NCI-H2196 (cell line): ENCODE measurements at regions not wholly inside any gene's neighbourhood (a gene's known extent, or its start where the extent isn't known, plus 50 kb on each side); places are given as distances from the start of the nearest gene placed in this dataset.
"Not testable (repeated sequence)": the region's sequence is repeated elsewhere in the genome, so short reads cannot be mapped to it uniquely, and the experiment has no call there.

ENCODE experiments used
- DNase-seq: peaks from one replicate; lab custom pipeline; 2025; ENCODE audit not compliant: unreplicated experiment; lab: John Stamatoyannopoulos, UW

GRCh38 chr13:111575276-111575675 lies 254.8 kb downstream of the TEX29 start:
- DNase-seq = no peak

GRCh38 chr13:111575719-111576118 lies 255.3 kb downstream of the TEX29 start:
- no peak for DNase-seq

DNA sequence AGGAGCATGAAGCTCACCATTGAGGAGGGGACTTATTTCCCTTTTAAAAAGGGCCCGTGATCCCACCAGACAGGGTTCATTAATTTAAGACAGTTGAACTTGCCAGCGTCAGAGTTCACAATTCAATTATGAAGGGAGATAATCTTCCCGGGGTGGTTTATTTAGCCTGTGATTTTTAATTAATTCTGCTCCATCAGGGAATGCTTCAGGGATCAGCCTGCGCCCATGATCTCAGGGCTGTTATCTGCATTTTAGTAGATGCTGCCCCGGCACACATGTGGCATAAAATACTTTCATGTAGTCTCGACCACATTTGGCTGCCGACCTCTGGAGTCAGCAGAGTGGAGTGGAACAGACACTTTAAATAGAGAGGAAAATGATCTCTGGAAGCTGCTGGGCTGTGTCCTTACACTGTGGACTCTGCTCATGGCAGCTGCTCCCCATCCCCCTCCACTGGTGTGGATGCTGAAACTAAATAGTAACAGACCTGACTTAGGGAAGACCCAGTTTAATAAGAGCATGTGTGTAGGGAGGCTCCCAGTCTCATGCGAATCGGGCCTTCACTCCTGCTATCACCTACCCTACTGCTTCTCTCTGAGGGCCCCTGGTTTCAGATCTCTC lies 256.9 kb downstream of the TEX29 start:
- DNase-seq = no peak

GRCh38 chr13:111577956-111578605 lies 257.6 kb downstream of the TEX29 start:
- DNase-seq = no peak

DNA sequence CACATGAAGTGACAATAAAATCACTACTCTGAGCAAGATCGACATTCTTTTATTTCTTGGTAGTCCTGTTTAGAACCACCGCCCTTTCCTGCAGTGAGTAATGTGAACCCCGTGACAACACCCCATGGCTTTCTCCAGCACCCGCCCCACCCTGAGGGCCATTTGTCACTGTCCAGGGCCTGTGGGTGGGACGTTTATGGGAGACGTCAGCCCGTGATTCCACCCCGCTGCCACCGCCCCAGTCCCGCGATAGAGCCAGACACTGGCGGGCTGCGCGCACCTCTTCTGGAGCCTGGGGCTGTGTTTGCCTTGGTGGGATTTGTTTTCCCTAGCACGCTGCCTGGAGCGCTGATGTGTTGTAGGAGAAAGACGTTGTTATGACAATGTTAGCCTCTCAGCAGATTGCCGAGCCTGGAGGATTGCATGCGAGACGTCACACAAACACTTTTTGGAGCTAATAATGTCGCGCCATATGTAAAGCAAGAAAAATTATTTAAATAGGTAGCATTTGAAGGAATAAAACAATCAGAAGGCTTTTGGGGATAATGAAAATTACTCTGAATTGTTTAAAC lies 263.7 kb downstream of the TEX29 start:
- DNase-seq = no peak

DNA sequence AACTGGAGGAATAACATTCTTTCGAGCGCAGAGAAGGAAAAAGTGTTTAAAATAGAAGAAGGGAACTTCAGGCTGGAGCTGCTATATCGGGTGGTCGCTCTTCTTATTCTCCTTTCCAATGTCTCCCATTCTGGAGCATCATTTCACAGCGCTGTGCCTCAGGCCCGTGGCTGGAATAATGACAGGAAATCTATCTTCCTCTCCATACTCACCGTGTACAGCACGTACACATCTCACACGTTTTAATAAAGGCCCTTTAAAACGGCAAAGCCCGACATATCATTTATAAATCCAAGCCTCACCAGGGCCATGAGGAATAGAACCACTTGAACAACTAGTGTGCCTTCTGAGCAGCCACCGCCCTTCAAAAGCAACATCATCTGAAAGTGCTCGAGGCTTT lies 264.4 kb downstream of the TEX29 start:
- no peak for DNase-seq

DNA sequence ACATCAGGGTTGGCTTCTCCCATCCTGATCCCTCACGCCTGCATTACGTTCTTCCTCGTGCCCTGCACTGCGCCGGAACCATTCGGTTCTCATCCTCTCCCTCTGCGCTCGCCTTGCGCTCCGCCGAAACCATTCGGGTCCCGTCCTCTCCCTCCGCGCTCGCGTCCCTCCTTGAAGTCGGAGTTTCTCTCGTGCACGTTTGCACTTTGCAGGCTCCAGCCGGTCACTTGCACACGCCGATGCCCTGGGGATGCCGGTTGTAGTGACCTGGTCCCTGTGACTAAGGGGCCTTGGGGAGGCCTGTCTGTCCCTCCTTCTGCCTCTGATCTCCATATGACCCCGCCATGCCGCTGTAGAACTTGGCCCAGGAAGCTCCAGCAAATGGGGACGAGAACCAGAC lies 265.8 kb downstream of the TEX29 start:
- DNase-seq = no peak

DNA sequence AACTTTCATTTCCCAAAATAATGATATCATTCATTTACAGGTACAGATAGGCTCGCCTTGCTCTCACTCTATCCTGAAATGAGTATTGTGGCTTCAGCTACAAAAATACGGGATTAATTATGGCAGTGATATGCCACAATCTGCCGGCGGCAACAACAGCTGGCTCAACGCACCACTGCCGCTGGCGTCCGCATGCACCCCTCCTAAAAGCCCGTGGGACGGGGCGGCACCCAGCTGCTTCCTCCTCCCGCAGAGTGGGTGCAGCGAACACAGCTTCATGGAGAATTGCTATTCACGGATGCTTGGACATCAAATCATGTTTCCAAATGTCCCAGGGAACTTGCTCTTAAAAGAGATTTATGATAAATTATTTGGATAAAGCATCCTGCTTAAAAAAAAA lies 266.8 kb downstream of the TEX29 start:
- no peak for DNase-seq

- no peak for DNase-seq
Measured at GRCh38 chr13:111589321-111589720, 268.9 kb downstream of the TEX29 start.

DNA sequence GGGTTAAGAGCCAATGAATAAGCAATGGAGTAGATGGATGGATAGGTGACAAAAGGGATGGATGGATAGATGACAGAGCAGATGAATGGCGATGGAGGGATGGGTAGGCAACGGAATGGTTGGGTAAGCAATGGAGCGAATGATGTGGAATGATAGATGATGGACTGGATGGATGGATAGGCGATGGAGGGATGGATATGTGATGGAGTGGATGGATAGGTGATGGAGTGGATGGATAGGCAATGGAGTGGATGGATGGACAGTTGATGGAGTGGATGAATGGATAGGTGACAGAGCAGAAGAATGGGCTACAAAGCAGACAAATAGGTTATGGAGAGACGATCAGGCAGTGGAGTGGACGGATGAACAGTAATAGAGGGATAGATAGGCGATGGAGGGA lies 269.6 kb downstream of the TEX29 start:
- no peak for DNase-seq

GRCh38 chr13:111590796-111591195 lies 270.4 kb downstream of the TEX29 start:
- no peak for DNase-seq

GRCh38 chr13:111593490-111593889 lies 273.0 kb downstream of the TEX29 start:
- not testable (repeated sequence) for DNase-seq

- DNase-seq = no peak
Measured at GRCh38 chr13:111594606-111595005, 274.2 kb downstream of the TEX29 start.

DNA sequence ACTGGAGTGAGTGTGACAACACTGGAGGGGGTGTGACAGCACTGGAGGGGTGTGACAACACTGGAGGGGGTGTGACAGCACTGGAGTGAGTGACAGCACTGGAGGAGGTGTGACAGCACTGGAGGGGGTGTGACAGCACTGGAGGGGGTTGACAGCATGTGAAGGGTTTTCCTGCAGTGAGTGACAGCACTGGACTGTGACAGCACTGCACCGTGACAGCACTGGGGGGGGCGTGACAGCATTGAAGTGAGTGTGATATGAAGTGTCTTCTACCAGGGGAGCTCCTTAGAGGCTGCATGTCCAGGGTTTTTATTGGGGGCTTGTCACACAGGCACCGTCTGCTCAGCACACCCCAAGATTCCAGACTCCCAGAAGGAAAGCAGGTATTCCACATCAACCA lies 274.8 kb downstream of the TEX29 start:
- no peak for DNase-seq

DNA sequence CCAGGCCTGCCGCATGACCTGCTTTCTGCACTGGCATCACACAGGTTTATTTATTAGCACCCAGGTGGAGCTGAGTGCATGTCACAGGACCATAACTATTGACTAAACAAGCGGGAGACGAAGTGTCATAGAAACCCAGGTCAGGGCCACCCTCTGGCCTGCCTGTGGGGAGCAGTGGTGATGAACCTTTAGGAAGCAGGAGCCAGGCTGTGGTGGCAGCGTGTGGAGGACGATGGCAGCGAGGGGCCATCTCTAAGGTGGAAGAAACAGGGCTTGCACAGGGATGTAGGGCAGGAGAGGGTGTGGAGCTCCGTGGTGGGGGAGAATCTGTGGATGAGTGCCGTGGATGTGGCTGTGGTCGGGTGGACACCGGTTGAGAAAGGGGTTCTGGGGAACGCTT lies 275.3 kb downstream of the TEX29 start:
- DNase-seq = no peak

DNA sequence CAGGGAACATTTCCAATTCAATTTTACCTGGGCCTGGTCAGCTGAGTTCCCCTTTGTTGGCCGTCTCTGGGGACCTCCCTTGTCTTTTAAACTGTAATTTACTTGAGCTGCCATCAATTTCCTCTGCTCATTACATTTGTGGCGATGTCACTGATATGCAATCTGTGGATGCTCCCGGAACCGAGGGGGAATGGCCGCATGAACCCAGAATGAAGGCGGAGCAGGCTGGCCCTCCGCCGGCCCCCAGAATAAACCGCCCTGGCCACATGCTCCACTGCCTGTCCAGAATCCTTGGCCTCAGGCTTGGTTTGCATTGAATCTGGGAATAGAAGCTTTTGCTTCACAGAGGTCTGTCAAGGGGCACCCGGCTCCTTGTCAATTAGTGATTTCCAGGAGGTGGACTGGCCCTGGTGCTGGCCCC lies 276.8 kb downstream of the TEX29 start:
- no peak for DNase-seq

DNA sequence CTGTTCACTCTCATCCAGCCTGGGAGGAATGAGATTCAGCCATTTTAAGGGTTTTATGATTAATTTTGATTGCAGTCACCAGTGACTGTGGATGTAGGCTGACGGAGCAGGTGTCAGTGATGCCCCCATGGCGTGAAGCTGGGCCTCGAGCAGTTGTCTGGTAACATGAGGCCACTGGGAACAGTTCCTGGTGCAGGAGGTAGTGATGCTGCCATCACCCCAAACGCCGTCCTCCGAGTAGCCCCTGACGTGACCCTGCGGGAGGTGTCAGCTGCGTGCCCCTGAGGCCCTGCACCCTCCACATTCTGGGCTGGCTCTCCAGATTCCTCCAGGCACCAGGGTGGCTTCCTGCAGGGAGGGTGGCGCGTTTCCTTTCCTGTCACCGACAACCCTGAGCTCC lies 277.2 kb downstream of the TEX29 start:
- DNase-seq = no peak

DNA sequence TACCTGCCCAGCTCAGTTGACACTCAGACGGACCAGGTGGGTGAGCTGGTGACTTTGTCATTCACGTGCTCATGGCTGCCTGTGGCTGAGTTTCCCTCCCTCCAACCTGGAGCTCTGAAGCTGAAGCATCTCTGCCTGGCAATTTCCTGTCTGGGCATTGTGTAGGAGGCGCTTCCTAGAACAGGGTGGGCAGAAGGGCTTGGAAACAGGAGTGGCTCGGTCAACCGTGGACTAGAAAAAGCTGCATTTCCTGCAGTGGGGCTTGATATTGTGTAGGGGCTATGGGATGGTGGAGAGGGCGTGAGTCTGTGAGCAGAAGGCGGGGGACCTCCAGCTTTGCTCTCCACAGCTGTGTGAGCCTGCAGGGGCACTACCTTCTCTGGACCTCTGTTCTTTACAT lies 278.3 kb downstream of the TEX29 start:
- DNase-seq = no peak

- no peak for DNase-seq
Measured at GRCh38 chr13:111599791-111600190, 279.3 kb downstream of the TEX29 start.

GRCh38 chr13:111602874-111603273 lies 282.4 kb downstream of the TEX29 start:
- no peak for DNase-seq

DNA sequence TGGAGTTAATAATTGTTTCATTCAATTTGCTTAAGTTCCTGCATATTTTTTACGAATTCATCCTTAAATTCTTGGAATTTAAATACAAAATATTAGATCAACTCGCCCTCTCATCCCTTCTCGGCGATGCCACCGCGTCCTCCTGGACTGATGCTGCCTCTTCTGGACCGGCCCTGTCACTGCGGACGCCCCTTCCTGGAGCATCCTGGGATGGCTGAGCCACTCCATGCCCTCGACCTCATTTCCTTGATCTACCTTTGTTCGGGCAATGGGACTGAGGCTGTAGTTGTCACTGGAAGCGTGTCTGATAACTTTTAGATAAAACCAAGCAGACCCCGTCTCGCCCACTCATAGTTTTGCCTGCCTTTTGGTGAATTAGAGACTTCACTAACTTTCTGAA lies 283.7 kb downstream of the TEX29 start:
- DNase-seq = no peak

GRCh38 chr13:111608556-111608955 lies 288.1 kb downstream of the TEX29 start:
- DNase-seq = no peak

DNA sequence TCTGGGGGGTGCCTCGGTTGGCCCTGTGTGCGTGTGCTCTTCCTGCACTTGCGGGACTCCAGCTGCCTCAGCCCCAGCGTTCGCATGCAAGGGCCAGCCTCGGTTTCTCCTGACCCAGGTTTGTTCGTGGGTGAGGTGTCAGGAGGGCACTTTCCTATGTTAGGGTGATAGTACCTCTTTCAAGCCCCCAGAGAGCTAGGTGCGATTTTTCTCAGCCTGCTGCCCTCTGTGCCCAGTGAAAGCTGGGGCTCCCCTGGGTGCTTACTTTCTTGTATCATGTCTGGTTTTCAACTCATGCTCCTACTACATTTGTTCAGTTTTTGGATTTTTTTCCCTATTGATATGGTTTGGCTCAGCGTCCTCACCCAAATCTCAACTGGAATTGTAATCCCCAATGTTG lies 289.2 kb downstream of the TEX29 start:
- DNase-seq = no peak
